ENCODE measurements at regions not wholly inside any gene's neighbourhood (a gene's known extent, or its start where the extent isn't known, plus 50 kb on each side); places are given as distances from the start of the nearest gene placed in this dataset.
"Not testable (repeated sequence)": the region's sequence is repeated elsewhere in the genome, so short reads cannot be mapped to it uniquely, and the experiment has no call there.

- not testable (repeated sequence) for H3K36me3 Mint-ChIP-seq (ENCODE audit: low read depth, unreplicated experiment); H3K4me3 Mint-ChIP-seq (ENCODE audit: unreplicated experiment); H3K27ac Mint-ChIP-seq (ENCODE audit: unreplicated experiment); H3K27me3 Mint-ChIP-seq (ENCODE audit: unreplicated experiment); DNase-seq (ENCODE audit: low spot score); H3K9me3 Mint-ChIP-seq (ENCODE audit: unreplicated experiment); H3K4me1 Mint-ChIP-seq (ENCODE audit: unreplicated experiment)
Observed at GRCh38 chr16:88169136-88169830, 213.5 kb upstream of the ZNF469 start.

GRCh38 chr16:88169831-88170165 is 213.0 kb upstream of the ZNF469 start:
- not testable (repeated sequence) for H3K27me3 Mint-ChIP-seq (ENCODE audit: unreplicated experiment); H3K36me3 Mint-ChIP-seq (ENCODE audit: low read depth, unreplicated experiment); DNase-seq (ENCODE audit: low spot score); H3K27ac Mint-ChIP-seq (ENCODE audit: unreplicated experiment); H3K4me1 Mint-ChIP-seq (ENCODE audit: unreplicated experiment); H3K9me3 Mint-ChIP-seq (ENCODE audit: unreplicated experiment); H3K4me3 Mint-ChIP-seq (ENCODE audit: unreplicated experiment)

GRCh38 chr16:88170528-88170991 is 212.2 kb upstream of the ZNF469 start:
- DNase-seq (ENCODE audit: low spot score): no peak
- Mint-ChIP-seq H3K4me1 (ENCODE audit: unreplicated experiment) (no peaks in the 10 kb centered on the region), H3K4me3 (ENCODE audit: unreplicated experiment) (no peak overlapping the region), H3K27ac (ENCODE audit: unreplicated experiment) (no peak overlapping the region), H3K36me3 (ENCODE audit: low read depth, unreplicated experiment) (no peaks in the 10 kb centered on the region), H3K27me3 (ENCODE audit: unreplicated experiment) (peaks cover 5% of the 10 kb centered on the region), H3K9me3 (ENCODE audit: unreplicated experiment) (no peaks in the 10 kb centered on the region)
- TF ChIP-seq CTCF (IDR thresholded peaks at IDR 0.05; ENCODE audit: unreplicated experiment): no peak

GRCh38 chr16:88171126-88171525 is 211.6 kb upstream of the ZNF469 start:
- not testable (repeated sequence) for DNase-seq (ENCODE audit: low spot score); H3K27me3 Mint-ChIP-seq (ENCODE audit: unreplicated experiment); H3K9me3 Mint-ChIP-seq (ENCODE audit: unreplicated experiment); H3K36me3 Mint-ChIP-seq (ENCODE audit: low read depth, unreplicated experiment); H3K27ac Mint-ChIP-seq (ENCODE audit: unreplicated experiment); H3K4me3 Mint-ChIP-seq (ENCODE audit: unreplicated experiment); H3K4me1 Mint-ChIP-seq (ENCODE audit: unreplicated experiment)

DNA sequence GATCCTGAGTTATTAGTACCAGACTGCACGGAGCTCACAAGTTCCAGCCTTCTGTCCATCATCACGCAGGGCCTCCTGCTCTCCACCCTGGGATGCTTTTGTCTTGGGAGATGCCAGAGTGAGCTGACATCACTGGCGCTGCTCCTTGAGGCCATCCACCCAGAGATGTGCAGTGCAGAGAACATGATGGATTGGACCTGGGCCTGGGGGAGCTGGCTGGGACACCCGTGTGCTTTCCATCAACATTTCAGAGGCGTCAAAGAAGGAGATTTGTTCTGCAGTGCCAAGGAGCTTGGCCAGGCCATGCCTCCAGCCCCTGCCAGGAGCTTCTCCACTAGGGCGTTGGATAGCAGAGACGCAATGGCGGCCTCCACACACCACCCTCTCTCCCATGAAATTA is 206.6 kb upstream of the ZNF469 start:
- H3K27me3 Mint-ChIP-seq (ENCODE audit: unreplicated experiment); H3K27ac Mint-ChIP-seq (ENCODE audit: unreplicated experiment); H3K9me3 Mint-ChIP-seq (ENCODE audit: unreplicated experiment); H3K4me3 Mint-ChIP-seq (ENCODE audit: unreplicated experiment); DNase-seq (ENCODE audit: low spot score); H3K36me3 Mint-ChIP-seq (ENCODE audit: low read depth, unreplicated experiment); H3K4me1 Mint-ChIP-seq (ENCODE audit: unreplicated experiment): not testable (repeated sequence)

- not testable (repeated sequence) for H3K27me3 Mint-ChIP-seq (ENCODE audit: unreplicated experiment); H3K4me3 Mint-ChIP-seq (ENCODE audit: unreplicated experiment); H3K4me1 Mint-ChIP-seq (ENCODE audit: unreplicated experiment); DNase-seq (ENCODE audit: low spot score); H3K9me3 Mint-ChIP-seq (ENCODE audit: unreplicated experiment); H3K27ac Mint-ChIP-seq (ENCODE audit: unreplicated experiment); H3K36me3 Mint-ChIP-seq (ENCODE audit: low read depth, unreplicated experiment)
Observed at GRCh38 chr16:88176591-88177180, 206.1 kb upstream of the ZNF469 start.

DNA sequence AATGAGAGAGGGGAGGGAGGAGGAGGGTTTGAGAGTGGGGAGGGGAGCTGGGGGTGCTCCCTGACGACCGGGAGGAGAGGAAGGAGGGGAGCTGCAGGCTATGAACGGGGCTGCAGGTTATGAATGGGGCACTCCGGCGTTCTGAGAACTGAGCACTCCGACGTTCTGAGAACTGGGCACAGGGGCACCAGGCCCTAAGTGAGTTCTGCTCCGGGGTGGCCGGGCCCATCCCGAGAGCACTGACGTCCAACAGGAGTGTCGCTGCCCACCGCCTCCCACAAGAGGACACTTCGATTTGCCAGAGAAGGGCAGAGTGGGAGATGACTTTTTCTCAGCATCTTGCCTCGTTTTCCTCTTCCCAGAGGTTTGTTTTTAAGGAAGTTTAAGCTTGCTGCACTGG is 204.5 kb upstream of the ZNF469 start:
- not testable (repeated sequence) for H3K27me3 Mint-ChIP-seq (ENCODE audit: unreplicated experiment); H3K9me3 Mint-ChIP-seq (ENCODE audit: unreplicated experiment); H3K4me3 Mint-ChIP-seq (ENCODE audit: unreplicated experiment); H3K4me1 Mint-ChIP-seq (ENCODE audit: unreplicated experiment); H3K27ac Mint-ChIP-seq (ENCODE audit: unreplicated experiment); H3K36me3 Mint-ChIP-seq (ENCODE audit: low read depth, unreplicated experiment); DNase-seq (ENCODE audit: low spot score)

GRCh38 chr16:88178896-88179295 is 203.9 kb upstream of the ZNF469 start:
- H3K4me3 Mint-ChIP-seq (ENCODE audit: unreplicated experiment); H3K4me1 Mint-ChIP-seq (ENCODE audit: unreplicated experiment); H3K27ac Mint-ChIP-seq (ENCODE audit: unreplicated experiment); H3K9me3 Mint-ChIP-seq (ENCODE audit: unreplicated experiment); H3K36me3 Mint-ChIP-seq (ENCODE audit: low read depth, unreplicated experiment); H3K27me3 Mint-ChIP-seq (ENCODE audit: unreplicated experiment); DNase-seq (ENCODE audit: low spot score): not testable (repeated sequence)

- not testable (repeated sequence) for H3K36me3 Mint-ChIP-seq (ENCODE audit: low read depth, unreplicated experiment); DNase-seq (ENCODE audit: low spot score); H3K27ac Mint-ChIP-seq (ENCODE audit: unreplicated experiment); H3K4me3 Mint-ChIP-seq (ENCODE audit: unreplicated experiment); H3K9me3 Mint-ChIP-seq (ENCODE audit: unreplicated experiment); H3K4me1 Mint-ChIP-seq (ENCODE audit: unreplicated experiment); H3K27me3 Mint-ChIP-seq (ENCODE audit: unreplicated experiment)
Observed at GRCh38 chr16:88182967-88183881, 199.5 kb upstream of the ZNF469 start.

GRCh38 chr16:88184053-88184452 is 198.7 kb upstream of the ZNF469 start:
- DNase-seq (ENCODE audit: low spot score); H3K36me3 Mint-ChIP-seq (ENCODE audit: low read depth, unreplicated experiment); H3K4me1 Mint-ChIP-seq (ENCODE audit: unreplicated experiment); H3K27ac Mint-ChIP-seq (ENCODE audit: unreplicated experiment); H3K27me3 Mint-ChIP-seq (ENCODE audit: unreplicated experiment); H3K4me3 Mint-ChIP-seq (ENCODE audit: unreplicated experiment); H3K9me3 Mint-ChIP-seq (ENCODE audit: unreplicated experiment): not testable (repeated sequence)
